Heart right ventricle (tissue), 16 donors: ENCODE measurements at regions not wholly inside any gene's neighbourhood (a gene's known extent, or its start where the extent isn't known, plus 50 kb on each side); places are given as distances from the start of the nearest gene placed in this dataset.
"Not testable (repeated sequence)": the region's sequence is repeated elsewhere in the genome, so short reads cannot be mapped to it uniquely, and the experiment has no call there.

ENCODE experiments used
- ATAC-seq, 8 donors: fragments of 200-7000 bp; cut with Tn5 transposase; one replicate each; pipeline ENCODE4 v1.9.1; 2020; ENCODE audit warnings: mild to moderate bottlenecking in 8 of 8, moderate library complexity in 8 of 8, moderate number of reproducible peaks in 1 of 8
- DNase-seq, 2 donors: peaks; one replicate each; pipeline ENCODE4 v3.0.0-alpha.2; 2020
- H3K27ac ChIP-seq, 10 donors: fragments of 200-600 bp; sonication (generic) in 2 of 10; one replicate each; pipeline versions ENCODE4 v1.5.0 to v1.8.0; 2020 to 2022; ENCODE audit warnings: mild to moderate bottlenecking in 3 of 10
- H3K27me3 ChIP-seq, 7 donors: fragments of 200-600 bp; one replicate each; pipeline ENCODE4 v1.8.0; 2021 to 2022; ENCODE audit warnings: mild to moderate bottlenecking in 2 of 7
- H3K36me3 ChIP-seq, 9 donors: fragments of 200-600 bp; sonication (generic) in 1 of 9; one replicate each; pipeline versions ENCODE4 v1.5.0 to v1.8.0; 2020 to 2022; ENCODE audit warnings: mild to moderate bottlenecking in 2 of 9
- H3K4me1 ChIP-seq, 9 donors: fragments of 200-600 bp; sonication (generic) in 1 of 9; one replicate each; pipeline versions ENCODE4 v1.5.0 to v1.8.0; 2020 to 2022; ENCODE audit warnings: mild to moderate bottlenecking in 4 of 9
- H3K4me3 ChIP-seq, 10 donors: fragments of 200-600 bp; sonication (generic) in 2 of 10; one replicate each; pipeline versions ENCODE4 v1.5.0 to v1.8.0; 2020 to 2022; ENCODE audit warnings: mild to moderate bottlenecking in 7 of 10, moderate library complexity in 2 of 10
- H3K9me3 ChIP-seq, 11 donors: fragments of 200-600 bp in 10 of 11; sonication (generic) in 2 of 11; one replicate each; pipeline versions ENCODE4 v1.5.0 to v1.8.0; 2013 to 2022; ENCODE audit warnings: mild to moderate bottlenecking in 2 of 11, control low read depth in 1 of 11, moderate library complexity in 1 of 11
- WGBS, 2 donors: extraction: QIAGEN DNeasy Blood & Tissue Kit; methylation state at CpG; one replicate each; pipeline ENCODE4 v1.1.7; 2013; ENCODE audit warnings: inconsistent platforms in 1 of 2; 5-methylcytosine and 5-hydroxymethylcytosine counted together
- intact Hi-C, 10 donors: fragments of 100-400 bp; cut with DNase I; formaldehyde crosslinking; loops; one replicate each; pipeline versions ENCODE4 v1.11.1 to v1.14.2; 2022
- TF ChIP-seq, protein P1 (sequence below), 9 donors: fragments of 200-600 bp; sonication (generic) in 2 of 9; IDR thresholded peaks; one replicate each; pipeline versions ENCODE4 v1.5.0 to v1.8.0; 2021 to 2022; ENCODE audit warnings: antibody characterized with exemption in 9 of 9, mild to moderate bottlenecking in 5 of 9, moderate library complexity in 1 of 9
- donor health status: Arrhythmogenic right ventricular cardiomyopathy.
- donor health status: ischemic (EF 13 %, LVEDD 7.1; RV severe dilation, severe dysfunction).
- donor health status: healthy with polysubstance abuse.
- donor health status: DM: no; HTN: yes; CAD: no.
- donor health status: DM: no; HTN: no; CAD: no.
- donor health status: ischemic (EF 25% LVEDD 6.9; RV normal size, moderate dysfunction).
- donor health status: ischemic (EF 25% LVEDD 5.7; RV mildly dilated, moderate dysfunction).
- donor health status: healthy.
- donor health status: DM: yes; HTN: yes; CAD: no.
- donor health status: Ischemic cardiomyopathy.
- donor health status: ischemic (EF 35%, LVEDD 5.7; RV mildly dilated, moderate dysfunction).
- donor health status: nonischemic (EF 11% LVEDD 7.7; RV severe dilation, severe dysfunction).
- donor health status: DM: yes; HTN: yes; CAD: no.
- donor health status: PGD.
- donor health status: ischemic (EF 29% LVEDD 5.4; RV normal size, mild dysfunction).
- donor health status: nonischemic (EF 23%, LVEDD 6.1; RV moderate dilation, normal function).

DNA sequence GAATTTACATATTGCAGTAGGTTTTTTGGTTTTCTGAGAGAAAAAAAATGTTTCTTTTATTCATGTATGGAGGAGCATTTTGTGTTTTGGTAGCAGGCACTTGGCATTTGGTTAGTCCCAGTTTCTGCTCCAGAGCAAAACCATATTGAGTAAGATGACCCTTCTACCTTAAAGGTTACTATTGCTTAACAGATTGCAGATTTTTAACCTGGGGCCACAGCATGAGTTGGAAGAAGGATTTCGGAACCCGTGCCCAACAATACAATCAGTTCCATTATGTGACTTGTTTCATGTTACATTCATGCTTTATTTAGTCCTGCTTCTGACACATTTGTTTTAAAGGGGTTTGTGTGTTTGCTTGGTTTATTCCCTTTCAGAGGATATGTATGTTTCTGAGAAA lies 496.3 kb downstream of the TFAP2B start:
- DNase-seq: no peak
- Histone ChIP-seq H3K27ac (no peak overlapping the region), H3K4me1 (no peaks in the 10 kb centered on the region), H3K9me3 (no peaks in the 10 kb centered on the region), H3K36me3 (no peaks in the 10 kb centered on the region), H3K27me3 (peaks cover 0 to 1% (median 0%) of the 10 kb centered on the region in 7 donors), H3K4me3 (no peak overlapping the region)
- no peak for ATAC-seq
- intact Hi-C loops: no loop called here
- 89 to 92% methylated on average over 2 of the region's 2 CpGs for WGBS, 2 donors
- TF ChIP-seq, protein P1, sequence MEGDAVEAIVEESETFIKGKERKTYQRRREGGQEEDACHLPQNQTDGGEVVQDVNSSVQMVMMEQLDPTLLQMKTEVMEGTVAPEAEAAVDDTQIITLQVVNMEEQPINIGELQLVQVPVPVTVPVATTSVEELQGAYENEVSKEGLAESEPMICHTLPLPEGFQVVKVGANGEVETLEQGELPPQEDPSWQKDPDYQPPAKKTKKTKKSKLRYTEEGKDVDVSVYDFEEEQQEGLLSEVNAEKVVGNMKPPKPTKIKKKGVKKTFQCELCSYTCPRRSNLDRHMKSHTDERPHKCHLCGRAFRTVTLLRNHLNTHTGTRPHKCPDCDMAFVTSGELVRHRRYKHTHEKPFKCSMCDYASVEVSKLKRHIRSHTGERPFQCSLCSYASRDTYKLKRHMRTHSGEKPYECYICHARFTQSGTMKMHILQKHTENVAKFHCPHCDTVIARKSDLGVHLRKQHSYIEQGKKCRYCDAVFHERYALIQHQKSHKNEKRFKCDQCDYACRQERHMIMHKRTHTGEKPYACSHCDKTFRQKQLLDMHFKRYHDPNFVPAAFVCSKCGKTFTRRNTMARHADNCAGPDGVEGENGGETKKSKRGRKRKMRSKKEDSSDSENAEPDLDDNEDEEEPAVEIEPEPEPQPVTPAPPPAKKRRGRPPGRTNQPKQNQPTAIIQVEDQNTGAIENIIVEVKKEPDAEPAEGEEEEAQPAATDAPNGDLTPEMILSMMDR (IDR thresholded peaks at IDR 0.05): no peak

DNA sequence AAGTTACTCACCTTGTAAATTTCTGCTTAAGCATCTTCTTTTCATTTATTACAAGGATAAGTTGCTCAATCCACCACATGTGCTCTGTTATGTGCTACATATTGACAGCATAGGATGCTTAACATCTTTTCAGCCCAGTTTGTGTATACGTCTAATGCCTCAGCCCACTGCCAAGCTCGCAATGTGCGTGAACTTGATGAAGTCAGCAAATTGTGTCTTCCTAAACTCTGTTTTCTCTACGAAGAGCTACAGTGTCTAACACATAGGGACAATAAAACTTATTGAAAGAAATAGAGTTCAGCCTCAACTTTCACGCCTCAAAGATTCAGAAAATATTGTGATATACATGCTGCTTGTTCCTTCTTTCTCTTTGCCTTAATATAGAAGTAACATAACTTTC lies 500.0 kb downstream of the TFAP2B start:
- ATAC-seq (no peak), DNase-seq (no peak)
- TF ChIP-seq, protein P1 (IDR thresholded peaks at IDR 0.05): no peak
- Histone ChIP-seq H3K27me3 (no peaks in the 10 kb centered on the region), H3K27ac (no peak overlapping the region), H3K4me3 (no peak overlapping the region), H3K4me1 (no peaks in the 10 kb centered on the region), H3K9me3 (no peaks in the 10 kb centered on the region), H3K36me3 (no peaks in the 10 kb centered on the region)
- intact Hi-C loops: no loop called here
- 61 to 62% methylated on average over 5 of the region's 5 CpGs for WGBS, 2 donors

DNA sequence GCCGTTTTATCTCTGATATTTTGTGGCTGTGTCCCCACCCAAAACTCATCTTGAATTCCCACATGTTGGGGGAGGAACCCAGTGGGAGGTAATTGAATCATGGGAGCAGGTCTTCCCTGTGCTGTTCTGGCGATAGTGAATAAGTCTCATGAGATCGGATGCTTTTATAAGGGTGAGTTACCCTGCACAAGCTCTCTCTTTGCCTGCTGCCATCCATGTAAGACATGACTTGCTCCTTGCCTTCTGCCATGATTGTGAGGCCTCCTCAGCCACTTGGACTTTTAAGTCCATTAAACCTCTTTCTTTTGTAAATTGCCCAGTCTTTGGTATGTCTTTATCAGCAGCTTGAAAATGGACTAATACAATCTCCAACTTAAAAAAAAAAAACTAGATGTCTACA lies 502.8 kb downstream of the TFAP2B start:
- DNase-seq, H3K27ac ChIP-seq, H3K27me3 ChIP-seq, intact Hi-C loops, ATAC-seq, H3K4me3 ChIP-seq, H3K36me3 ChIP-seq, H3K4me1 ChIP-seq, H3K9me3 ChIP-seq: not testable (repeated sequence)
- 80 to 85% methylated on average over 3 of the region's 3 CpGs for WGBS, 2 donors

DNA sequence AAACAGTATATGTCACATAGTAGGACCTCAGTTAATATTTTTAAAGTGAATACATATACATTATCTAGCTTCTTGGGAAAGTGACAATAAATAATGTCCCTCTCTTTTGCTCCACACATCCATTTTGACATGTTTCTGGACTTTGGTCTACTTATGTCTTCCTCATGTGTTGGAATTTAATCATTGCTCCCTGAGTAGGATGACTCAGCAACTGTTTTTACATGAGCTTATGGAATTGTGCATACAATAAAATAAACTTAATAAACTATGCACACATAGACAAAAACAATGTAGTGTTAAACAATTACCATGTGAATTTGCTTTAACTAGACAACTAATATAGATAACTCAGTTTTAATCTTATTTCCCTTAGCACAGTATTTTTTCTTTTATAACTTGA lies 503.8 kb downstream of the TFAP2B start:
- ATAC-seq (no peak), DNase-seq (no peak)
- H3K27me3 ChIP-seq: no peaks in the 10 kb centered on the region
- intact Hi-C loops: no loop called here
- no peak overlapping the region for H3K27ac ChIP-seq
- no peaks in the 10 kb centered on the region for H3K36me3 ChIP-seq
- H3K9me3 ChIP-seq: no peaks in the 10 kb centered on the region
- H3K4me1 ChIP-seq: no peaks in the 10 kb centered on the region
- H3K4me3 ChIP-seq: no peak overlapping the region
- TF ChIP-seq, protein P1 (IDR thresholded peaks at IDR 0.05): no peak

DNA sequence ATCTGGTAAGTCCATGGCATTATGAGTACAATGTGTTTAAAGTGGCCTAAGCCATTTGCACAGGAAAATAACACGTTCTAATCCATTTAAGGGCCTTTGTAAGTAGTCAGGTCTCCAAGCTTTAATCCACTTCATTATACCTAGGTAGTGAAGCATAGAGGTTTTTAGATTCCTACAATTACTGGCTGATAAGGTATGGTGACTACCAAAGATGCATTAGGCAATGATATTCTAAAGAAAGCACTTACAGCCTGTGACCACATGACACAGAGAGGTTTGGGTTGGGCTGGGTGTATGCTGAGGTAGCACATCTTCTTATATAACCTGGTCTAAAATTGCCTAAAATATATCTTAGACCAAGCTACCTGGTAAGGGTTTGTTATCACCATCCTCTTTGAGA lies 504.4 kb downstream of the TFAP2B start:
- TF ChIP-seq, protein P1 (IDR thresholded peaks at IDR 0.05): no peak
- ATAC-seq: no peak

More for the DNA sequence above, 504.4 kb downstream of the TFAP2B start:
- no peak overlapping the region for H3K4me3 ChIP-seq
- no peaks in the 10 kb centered on the region for H3K27me3 ChIP-seq
- H3K36me3 ChIP-seq: no peaks in the 10 kb centered on the region
- no peak overlapping the region for H3K27ac ChIP-seq
- DNase-seq: no peak
- H3K9me3 ChIP-seq: peaks cover 0 to under 1% (median 0%) of the 10 kb centered on the region in 11 donors
- H3K4me1 ChIP-seq: no peaks in the 10 kb centered on the region
- 24 to 37% methylated on average over 1 of the region's 1 CpG for WGBS, 2 donors
- intact Hi-C loops: no loop called here
